K562 (cell line): ENCODE measurements at regions not wholly inside any gene's neighbourhood (a gene's known extent, or its start where the extent isn't known, plus 50 kb on each side); places are given as distances from the start of the nearest gene placed in this dataset.
A peak's percentile ranks its signal among the peaks of the same experiment; 100 is the strongest.

Experiments
- CEBPB ChIP-seq: fragments of 450-650 bp; IDR thresholded peaks from 2 replicates; pipeline ENCODE4 v1.6.1; 2016; ENCODE audit warnings: missing genetic modification characterization, missing compliant biosample characterization
- ERF ChIP-seq: fragments of 450-650 bp; formaldehyde crosslinking; IDR thresholded peaks from 2 replicates; pipeline ENCODE4 v1.4.0; 2020; ENCODE audit warnings: mild to moderate bottlenecking, mixed read lengths
- FOXA3 ChIP-seq, 2 experiments: fragments of 450-650 bp in 1 of 2; sonication (generic) in 1 of 2; formaldehyde crosslinking; IDR thresholded peaks in 1 of 2; conservative IDR thresholded peaks in 1 of 2; 2 replicates each; pipeline versions ENCODE4 v1.4.0 to v1.8.0; 2020 to 2022; ENCODE audit warnings: mild to moderate bottlenecking in 2 of 2, missing genetic modification reagents in 1 of 2
- HSF4 ChIP-seq: fragments of 250-450 bp; sonication (Bioruptor Pico); IDR thresholded peaks from 2 replicates; pipeline ENCODE4 v2.1.2; 2022; ENCODE audit warnings: mild to moderate bottlenecking, moderate library complexity, borderline replicate concordance
- LEF1 ChIP-seq: fragments of 450-650 bp; IDR thresholded peaks from 2 replicates; pipeline ENCODE4 v1.6.1; 2016; ENCODE audit warnings: mild to moderate bottlenecking
- NBN ChIP-seq: fragments of 450-650 bp; IDR thresholded peaks from 2 replicates; pipeline ENCODE4 v1.6.1; 2016; ENCODE audit warnings: low read depth, mild to moderate bottlenecking
- NR2C2 ChIP-seq, 2 experiments: fragments of 200-800 bp in 1 of 2; sonication (Bioruptor generic) in 1 of 2; sonication (generic) in 1 of 2; formaldehyde crosslinking in 1 of 2; IDR thresholded peaks; 2 replicates each; pipeline versions ENCODE4 v1.6.1 to v1.8.0; 2016 to 2022; ENCODE audit warnings: mild to moderate bottlenecking in 1 of 2, missing compliant biosample characterization in 1 of 2, missing genetic modification characterization in 1 of 2, missing genetic modification reagents in 1 of 2
- NRF1 ChIP-seq, 2 experiments: fragments of 450-650 bp; IDR thresholded peaks in 1 of 2; conservative IDR thresholded peaks in 1 of 2; 2 replicates each; pipeline ENCODE4 v1.6.1; 2014; ENCODE audit warnings: mild to moderate bottlenecking in 2 of 2
- PHF21A ChIP-seq: fragments of 450-650 bp; IDR thresholded peaks from 2 replicates; pipeline ENCODE4 v1.6.1; 2017; ENCODE audit warnings: low read depth, borderline replicate concordance
- PML ChIP-seq: IDR thresholded peaks from 2 replicates; pipeline ENCODE4 v1.6.1; 2012; ENCODE audit warnings: low read length, inconsistent platforms
- THRB ChIP-seq: fragments of 450-650 bp; formaldehyde crosslinking; conservative IDR thresholded peaks from 2 replicates; pipeline ENCODE4 v1.4.0; 2022; ENCODE audit warnings: mild to moderate bottlenecking, missing genetic modification characterization
- USF1 ChIP-seq: sonication (generic); formaldehyde crosslinking; IDR thresholded peaks from 2 replicates; pipeline ENCODE4 v1.9.0; 2022; ENCODE audit warnings: mild to moderate bottlenecking, missing genetic modification reagents
- ZBTB8A ChIP-seq: fragments of 450-650 bp; IDR thresholded peaks from 2 replicates; pipeline ENCODE4 v1.6.1; 2018; ENCODE audit warnings: mild to moderate bottlenecking, moderate library complexity; ENCODE audit not compliant: partially characterized antibody
- ZEB2 ChIP-seq: fragments of 450-650 bp; IDR thresholded peaks from 2 replicates; pipeline ENCODE4 v1.6.1; 2016
- ZFP1 ChIP-seq: fragments of 450-650 bp; formaldehyde crosslinking; IDR thresholded peaks from 2 replicates; pipeline ENCODE4 v1.4.0; 2020; ENCODE audit warnings: mild to moderate bottlenecking, mixed read lengths
- ZKSCAN3 ChIP-seq: fragments of 250-450 bp; sonication (Bioruptor Pico); IDR thresholded peaks from 2 replicates; pipeline ENCODE4 v1.4.0; 2020
- ZNF134 ChIP-seq: fragments of 250-450 bp; sonication (Bioruptor Pico); conservative IDR thresholded peaks from 2 replicates; pipeline ENCODE4 v1.4.0; 2020
- ZNF212 ChIP-seq: fragments of 450-650 bp; formaldehyde crosslinking; IDR thresholded peaks from 2 replicates; pipeline ENCODE4 v1.4.0; 2020; ENCODE audit warnings: mild to moderate bottlenecking
- ZNF217 ChIP-seq: sonication (generic); formaldehyde crosslinking; IDR thresholded peaks from 2 replicates; pipeline ENCODE4 v1.8.0; 2022; ENCODE audit warnings: mild to moderate bottlenecking, missing genetic modification reagents
- ZNF76 ChIP-seq: fragments of 250-450 bp; sonication (Bioruptor Pico); IDR thresholded peaks from 2 replicates; pipeline ENCODE4 v1.4.0; 2020; ENCODE audit warnings: mild to moderate bottlenecking, moderate library complexity, borderline replicate concordance
- ZNF830 ChIP-seq: fragments of 250-450 bp; sonication (Bioruptor Pico); IDR thresholded peaks from 2 replicates; pipeline ENCODE4 v1.5.0; 2021; ENCODE audit warnings: mild to moderate bottlenecking
- TF ChIP-seq, protein P1 (sequence below): fragments of 450-650 bp; formaldehyde crosslinking; IDR thresholded peaks from 2 replicates; pipeline ENCODE4 v1.4.0; 2022; ENCODE audit warnings: missing genetic modification characterization
- TF ChIP-seq, protein P2 (sequence below), 2 experiments: fragments of 200-800 bp in 1 of 2; sonication (Bioruptor generic) in 1 of 2; sonication (generic) in 1 of 2; formaldehyde crosslinking in 1 of 2; IDR thresholded peaks in 1 of 2; conservative IDR thresholded peaks in 1 of 2; 2 replicates each; pipeline versions ENCODE4 v1.5.0 to v1.6.1; 2016 to 2020; ENCODE audit warnings: missing compliant biosample characterization in 1 of 2, missing genetic modification characterization in 1 of 2, missing genetic modification reagents in 1 of 2
- TF ChIP-seq, protein P3 (sequence below): sonication (generic); formaldehyde crosslinking; IDR thresholded peaks from 2 replicates; pipeline ENCODE4 v1.8.1; 2022; ENCODE audit warnings: missing genetic modification reagents

DNA sequence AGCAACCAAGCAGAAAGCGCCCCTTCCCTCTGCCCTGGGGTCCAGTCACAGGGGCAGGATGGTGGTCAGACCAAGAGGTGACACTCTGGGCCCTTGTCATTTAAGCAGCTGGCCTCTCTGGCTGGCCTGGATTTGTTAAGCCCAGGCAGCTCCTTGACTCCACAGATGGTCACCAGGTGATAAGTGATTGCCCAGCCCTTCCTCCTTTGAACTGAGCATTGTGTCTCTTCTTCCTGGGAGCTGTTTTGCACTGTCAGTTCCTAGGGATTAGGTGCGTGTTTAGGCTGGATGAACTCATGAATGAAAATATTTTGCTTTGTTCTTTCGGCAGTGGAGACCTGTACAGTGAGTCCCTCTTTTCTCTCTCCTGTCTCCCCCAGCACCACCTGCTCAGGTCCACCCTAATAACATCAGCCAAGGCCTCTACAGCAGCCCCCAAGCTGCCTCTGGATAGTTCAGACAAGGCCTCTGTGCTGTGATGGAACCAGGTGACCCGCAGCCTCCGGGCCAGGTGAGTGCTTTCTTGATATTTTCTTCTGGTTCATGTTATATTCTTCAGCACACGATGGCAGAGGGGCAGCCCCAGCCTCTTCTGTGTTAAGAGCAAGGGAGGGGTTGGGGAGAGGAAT is 139.7 kb upstream of the PITX1 start (continued):
- TF ChIP-seq THRB (CRISPR knock-in tag) (no peak), LEF1 (peak; percentile 82; the same call in 1 of the 2 replicates), ZEB2 (peak; percentile 84; the same call in 1 of the 2 replicates), ZNF76 (no peak), ZNF830 (CRISPR knock-in tag) (no peak), ZNF217 (no peak), PHF21A (no peak; the same call in 1 of the 2 replicates), ERF (no peak), ZNF134 (CRISPR knock-in tag) (no peak), ZKSCAN3 (CRISPR knock-in tag) (no peak), NR2C2 (CRISPR knock-in tag; IDR thresholded peaks at IDR 0.05) (no peak), NR2C2 (tag; IDR thresholded peaks at IDR 0.05) (peak; percentile 60; the same call in 1 of the 2 replicates), USF1 (no peak), ZFP1 (no peak), CEBPB (no peak), ZBTB8A (no peak), HSF4 (CRISPR knock-in tag) (no peak), NRF1 (conservative IDR thresholded peaks at IDR 0.05 in 1 of 2, IDR thresholded peaks at IDR 0.05 in 1 of 2) (peak; percentile 48 to 56; a peak in 3 of 4 replicates), FOXA3 (CRISPR knock-in tag; conservative IDR thresholded peaks at IDR 0.05 in 1 of 2, IDR thresholded peaks at IDR 0.05 in 1 of 2) (no peak), PML (peak; percentile 73), ZNF212 (CRISPR knock-in tag) (no peak), NBN (0 out of 2 replicates have a peak, but pooled peaks have one; percentile 48)
- TF ChIP-seq, protein P1, sequence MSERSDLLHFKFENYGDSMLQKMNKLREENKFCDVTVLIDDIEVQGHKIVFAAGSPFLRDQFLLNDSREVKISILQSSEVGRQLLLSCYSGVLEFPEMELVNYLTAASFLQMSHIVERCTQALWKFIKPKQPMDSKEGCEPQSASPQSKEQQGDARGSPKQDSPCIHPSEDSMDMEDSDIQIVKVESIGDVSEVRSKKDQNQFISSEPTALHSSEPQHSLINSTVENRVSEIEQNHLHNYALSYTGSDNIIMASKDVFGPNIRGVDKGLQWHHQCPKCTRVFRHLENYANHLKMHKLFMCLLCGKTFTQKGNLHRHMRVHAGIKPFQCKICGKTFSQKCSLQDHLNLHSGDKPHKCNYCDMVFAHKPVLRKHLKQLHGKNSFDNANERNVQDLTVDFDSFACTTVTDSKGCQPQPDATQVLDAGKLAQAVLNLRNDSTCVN (CRISPR knock-in tag): no peak
- TF ChIP-seq, protein P2, sequence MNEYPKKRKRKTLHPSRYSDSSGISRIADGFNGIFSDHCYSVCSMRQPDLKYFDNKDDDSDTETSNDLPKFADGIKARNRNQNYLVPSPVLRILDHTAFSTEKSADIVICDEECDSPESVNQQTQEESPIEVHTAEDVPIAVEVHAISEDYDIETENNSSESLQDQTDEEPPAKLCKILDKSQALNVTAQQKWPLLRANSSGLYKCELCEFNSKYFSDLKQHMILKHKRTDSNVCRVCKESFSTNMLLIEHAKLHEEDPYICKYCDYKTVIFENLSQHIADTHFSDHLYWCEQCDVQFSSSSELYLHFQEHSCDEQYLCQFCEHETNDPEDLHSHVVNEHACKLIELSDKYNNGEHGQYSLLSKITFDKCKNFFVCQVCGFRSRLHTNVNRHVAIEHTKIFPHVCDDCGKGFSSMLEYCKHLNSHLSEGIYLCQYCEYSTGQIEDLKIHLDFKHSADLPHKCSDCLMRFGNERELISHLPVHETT (CRISPR knock-in tag; conservative IDR thresholded peaks at IDR 0.05 in 1 of 2, IDR thresholded peaks at IDR 0.05 in 1 of 2): no peak
- TF ChIP-seq, protein P3, sequence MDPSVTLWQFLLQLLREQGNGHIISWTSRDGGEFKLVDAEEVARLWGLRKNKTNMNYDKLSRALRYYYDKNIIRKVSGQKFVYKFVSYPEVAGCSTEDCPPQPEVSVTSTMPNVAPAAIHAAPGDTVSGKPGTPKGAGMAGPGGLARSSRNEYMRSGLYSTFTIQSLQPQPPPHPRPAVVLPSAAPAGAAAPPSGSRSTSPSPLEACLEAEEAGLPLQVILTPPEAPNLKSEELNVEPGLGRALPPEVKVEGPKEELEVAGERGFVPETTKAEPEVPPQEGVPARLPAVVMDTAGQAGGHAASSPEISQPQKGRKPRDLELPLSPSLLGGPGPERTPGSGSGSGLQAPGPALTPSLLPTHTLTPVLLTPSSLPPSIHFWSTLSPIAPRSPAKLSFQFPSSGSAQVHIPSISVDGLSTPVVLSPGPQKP (CRISPR knock-in tag): no peak
